Vagina (tissue), 2 donors: ENCODE measurements at regions not wholly inside any gene's neighbourhood (a gene's known extent, or its start where the extent isn't known, plus 50 kb on each side); places are given as distances from the start of the nearest gene placed in this dataset.

Experiments
- POLR2A ChIP-seq, 2 donors: fragments of 450-650 bp; IDR thresholded peaks; one replicate each; pipeline ENCODE4 v1.6.1; 2017; ENCODE audit warnings: antibody characterized with exemption in 2 of 2, mild to moderate bottlenecking in 2 of 2, moderate library complexity in 2 of 2
- POLR2AphosphoS5 ChIP-seq, 2 donors: sonication (generic); formaldehyde crosslinking; IDR thresholded peaks; one replicate each; pipeline ENCODE4 v1.9.0; 2017; ENCODE audit warnings: antibody characterized with exemption in 2 of 2, mild to moderate bottlenecking in 2 of 2, low read depth in 1 of 2; ENCODE audit not compliant: insufficient read depth in 1 of 2
- TF ChIP-seq, protein P1 (sequence below), 3 experiments: fragments of 450-650 bp in 2 of 3; fragments of 200-600 bp in 1 of 3; sonication (generic) in 1 of 3; IDR thresholded peaks; one replicate each; pipeline ENCODE4 v1.5.1; 2017 to 2019; ENCODE audit warnings: antibody characterized with exemption in 3 of 3, mild to moderate bottlenecking in 2 of 3, moderate library complexity in 2 of 3

DNA sequence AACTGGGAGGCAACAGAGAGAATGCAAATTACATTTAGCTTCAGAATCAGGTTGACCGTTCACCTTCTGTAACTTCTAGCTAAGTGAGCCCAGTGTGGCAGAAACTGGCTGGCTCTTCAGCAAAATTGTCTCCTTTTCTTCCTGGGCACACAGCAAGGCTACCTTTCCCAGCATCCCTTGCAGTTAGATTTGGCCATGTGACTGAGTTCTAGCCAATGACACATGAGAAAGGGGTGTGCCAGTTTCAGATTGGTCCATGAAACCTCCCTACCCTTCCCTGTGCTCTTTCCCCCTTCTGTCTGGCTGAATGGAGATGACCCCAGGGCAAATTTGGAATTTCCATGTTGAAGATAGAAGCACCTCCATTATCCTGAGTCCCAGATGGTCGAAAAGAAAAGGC is 72.5 kb upstream of the SMIM23 start:
- TF ChIP-seq, protein P1, sequence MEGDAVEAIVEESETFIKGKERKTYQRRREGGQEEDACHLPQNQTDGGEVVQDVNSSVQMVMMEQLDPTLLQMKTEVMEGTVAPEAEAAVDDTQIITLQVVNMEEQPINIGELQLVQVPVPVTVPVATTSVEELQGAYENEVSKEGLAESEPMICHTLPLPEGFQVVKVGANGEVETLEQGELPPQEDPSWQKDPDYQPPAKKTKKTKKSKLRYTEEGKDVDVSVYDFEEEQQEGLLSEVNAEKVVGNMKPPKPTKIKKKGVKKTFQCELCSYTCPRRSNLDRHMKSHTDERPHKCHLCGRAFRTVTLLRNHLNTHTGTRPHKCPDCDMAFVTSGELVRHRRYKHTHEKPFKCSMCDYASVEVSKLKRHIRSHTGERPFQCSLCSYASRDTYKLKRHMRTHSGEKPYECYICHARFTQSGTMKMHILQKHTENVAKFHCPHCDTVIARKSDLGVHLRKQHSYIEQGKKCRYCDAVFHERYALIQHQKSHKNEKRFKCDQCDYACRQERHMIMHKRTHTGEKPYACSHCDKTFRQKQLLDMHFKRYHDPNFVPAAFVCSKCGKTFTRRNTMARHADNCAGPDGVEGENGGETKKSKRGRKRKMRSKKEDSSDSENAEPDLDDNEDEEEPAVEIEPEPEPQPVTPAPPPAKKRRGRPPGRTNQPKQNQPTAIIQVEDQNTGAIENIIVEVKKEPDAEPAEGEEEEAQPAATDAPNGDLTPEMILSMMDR (IDR thresholded peaks at IDR 0.05), result no peak
- TF ChIP-seq POLR2A (IDR thresholded peaks at IDR 0.05) (no peak), POLR2AphosphoS5 (IDR thresholded peaks at IDR 0.05; ENCODE audit: insufficient read depth in 1 of 2, low read depth in 1 of 2) (no peak)
